Astrocyte (in vitro differentiated cells and primary cell): ENCODE measurements at regions not wholly inside any gene's neighbourhood (a gene's known extent, or its start where the extent isn't known, plus 50 kb on each side); places are given as distances from the start of the nearest gene placed in this dataset.

Experiments
- DNase-seq: peaks from one replicate; pipeline ENCODE4 v3.0.0-alpha.2; 2010; ENCODE audit warnings: low read depth
- FAIRE-seq: peaks from 2 replicates; lab custom pipeline; 2011; peaks lifted over from hg19 to GRCh38; lab: Jason Lieb, UNC
- H2AFZ ChIP-seq: 2 replicates; pipeline ENCODE4 v1.6.0; 2012; ENCODE audit warnings: low read depth, low read length, inconsistent platforms
- H3K27ac ChIP-seq: 2 replicates; pipeline ENCODE4 v1.5.1; 2011; ENCODE audit warnings: low read depth, low read length, inconsistent platforms
- H3K27me3 ChIP-seq: 2 replicates; pipeline ENCODE4 v1.6.0; 2011; ENCODE audit warnings: low read length, inconsistent platforms; ENCODE audit not compliant: insufficient read depth
- H3K36me3 ChIP-seq: 2 replicates; pipeline ENCODE4 v1.5.1; 2011; ENCODE audit warnings: low read length, inconsistent platforms; ENCODE audit not compliant: insufficient read depth
- H3K4me1 ChIP-seq: 2 replicates; pipeline ENCODE4 v1.5.1; 2011; ENCODE audit warnings: low read length, inconsistent platforms; ENCODE audit not compliant: insufficient read depth
- H3K4me2 ChIP-seq: 2 replicates; pipeline ENCODE4 v1.6.0; 2012; ENCODE audit warnings: low read length, inconsistent platforms
- H3K4me3 ChIP-seq: 2 replicates; pipeline ENCODE4 v1.5.1; 2011; ENCODE audit warnings: low read depth, mild to moderate bottlenecking, low read length, inconsistent platforms; ENCODE audit not compliant: insufficient read depth
- H3K79me2 ChIP-seq: 2 replicates; pipeline ENCODE4 v1.6.0; 2012; ENCODE audit warnings: mild to moderate bottlenecking, low read length, inconsistent platforms; ENCODE audit not compliant: insufficient read depth
- H3K9ac ChIP-seq: 2 replicates; pipeline ENCODE4 v1.6.0; 2012; ENCODE audit warnings: mild to moderate bottlenecking, low read length, inconsistent platforms
- H3K9me3 ChIP-seq: 2 replicates; pipeline ENCODE4 v1.5.1; 2012; ENCODE audit warnings: low read depth, mild to moderate bottlenecking, low read length, inconsistent platforms; ENCODE audit not compliant: insufficient read depth
- H4K20me1 ChIP-seq: 2 replicates; pipeline ENCODE4 v1.6.0; 2012; ENCODE audit warnings: low read length, inconsistent platforms; ENCODE audit not compliant: insufficient read depth
- H3K27ac Mint-ChIP-seq: one replicate; pipeline ENCODE4 v1.8.0; 2021; ENCODE audit warnings: mild to moderate bottlenecking, mixed read lengths; ENCODE audit not compliant: unreplicated experiment
- H3K27me3 Mint-ChIP-seq: one replicate; pipeline ENCODE4 v1.8.0; 2021; ENCODE audit warnings: low read depth, mixed read lengths; ENCODE audit not compliant: unreplicated experiment
- H3K36me3 Mint-ChIP-seq: one replicate; pipeline ENCODE4 v1.8.0; 2021; ENCODE audit warnings: low read depth, mixed read lengths; ENCODE audit not compliant: unreplicated experiment
- H3K4me1 Mint-ChIP-seq: one replicate; pipeline ENCODE4 v1.8.0; 2021; ENCODE audit warnings: low read depth, mixed read lengths; ENCODE audit not compliant: unreplicated experiment
- H3K4me3 Mint-ChIP-seq: one replicate; pipeline ENCODE4 v1.8.0; 2021; ENCODE audit warnings: mild to moderate bottlenecking, moderate library complexity, mixed read lengths; ENCODE audit not compliant: unreplicated experiment
- H3K9me3 Mint-ChIP-seq: one replicate; pipeline ENCODE4 v1.8.0; 2021; ENCODE audit warnings: mild to moderate bottlenecking, mixed read lengths; ENCODE audit not compliant: unreplicated experiment
- EZH2 ChIP-seq: IDR thresholded peaks from 2 replicates; pipeline ENCODE4 v1.6.1; 2012; ENCODE audit warnings: mild to moderate bottlenecking, low read length, inconsistent platforms; ENCODE audit not compliant: insufficient read depth
- TF ChIP-seq, protein P1 (sequence below): IDR thresholded peaks from 2 replicates; pipeline ENCODE4 v1.5.1; 2011; ENCODE audit warnings: low read depth, mild to moderate bottlenecking, inconsistent platforms, low read length, moderate library complexity; ENCODE audit not compliant: insufficient read depth

DNA sequence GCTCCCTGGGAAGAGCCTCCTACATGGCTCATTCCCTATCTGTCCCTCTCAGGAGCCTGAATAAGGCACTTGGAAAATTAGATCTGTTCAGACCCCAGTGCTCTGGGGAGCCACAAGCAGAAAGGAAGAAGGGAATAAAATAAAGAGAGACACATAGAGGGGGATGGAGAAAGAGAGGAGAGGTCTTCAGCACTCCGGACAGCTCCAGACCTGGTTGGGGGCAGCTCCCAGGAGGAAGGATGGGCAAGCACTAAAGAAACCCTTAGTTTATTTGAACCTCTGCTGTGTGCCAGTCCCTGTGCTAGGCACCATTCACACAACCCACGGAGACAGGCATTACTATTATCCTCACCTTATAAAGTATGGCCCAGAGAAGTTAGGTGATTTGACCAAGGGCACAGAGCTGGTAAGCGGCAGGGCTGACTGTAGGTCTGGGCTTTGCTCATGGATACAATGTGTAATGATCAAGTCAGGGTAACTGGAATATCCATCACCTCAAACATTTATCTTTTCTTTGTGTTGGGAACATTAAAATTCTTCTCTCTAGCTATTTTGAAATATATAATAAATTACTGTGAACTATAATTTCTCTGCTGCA is 53.7 kb upstream of the LRRC32 start:
- H3K36me3 Mint-ChIP-seq: no peaks in the 10 kb centered on the region
- no peaks in the 10 kb centered on the region for H3K9me3 Mint-ChIP-seq
- H3K36me3 ChIP-seq: no peaks in the 10 kb centered on the region
- H3K79me2 ChIP-seq: no peaks in the 10 kb centered on the region
- no peak overlapping the region for H3K27ac Mint-ChIP-seq
- no peak overlapping the region for H3K4me3 Mint-ChIP-seq
- no peak overlapping the region for H3K4me2 ChIP-seq
- H3K9me3 ChIP-seq: no peaks in the 10 kb centered on the region
- H3K4me3 ChIP-seq: no peak overlapping the region
- no peaks in the 10 kb centered on the region for H3K4me1 ChIP-seq
- DNase-seq (no peak), FAIRE-seq (no peak)
- peaks cover 51% of the 10 kb centered on the region for H3K27me3 ChIP-seq
- H2AFZ ChIP-seq: no peak overlapping the region
- no peak for TF ChIP-seq EZH2
- TF ChIP-seq, protein P1, sequence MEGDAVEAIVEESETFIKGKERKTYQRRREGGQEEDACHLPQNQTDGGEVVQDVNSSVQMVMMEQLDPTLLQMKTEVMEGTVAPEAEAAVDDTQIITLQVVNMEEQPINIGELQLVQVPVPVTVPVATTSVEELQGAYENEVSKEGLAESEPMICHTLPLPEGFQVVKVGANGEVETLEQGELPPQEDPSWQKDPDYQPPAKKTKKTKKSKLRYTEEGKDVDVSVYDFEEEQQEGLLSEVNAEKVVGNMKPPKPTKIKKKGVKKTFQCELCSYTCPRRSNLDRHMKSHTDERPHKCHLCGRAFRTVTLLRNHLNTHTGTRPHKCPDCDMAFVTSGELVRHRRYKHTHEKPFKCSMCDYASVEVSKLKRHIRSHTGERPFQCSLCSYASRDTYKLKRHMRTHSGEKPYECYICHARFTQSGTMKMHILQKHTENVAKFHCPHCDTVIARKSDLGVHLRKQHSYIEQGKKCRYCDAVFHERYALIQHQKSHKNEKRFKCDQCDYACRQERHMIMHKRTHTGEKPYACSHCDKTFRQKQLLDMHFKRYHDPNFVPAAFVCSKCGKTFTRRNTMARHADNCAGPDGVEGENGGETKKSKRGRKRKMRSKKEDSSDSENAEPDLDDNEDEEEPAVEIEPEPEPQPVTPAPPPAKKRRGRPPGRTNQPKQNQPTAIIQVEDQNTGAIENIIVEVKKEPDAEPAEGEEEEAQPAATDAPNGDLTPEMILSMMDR: no peak
- H3K4me1 Mint-ChIP-seq: peaks cover 2% of the 10 kb centered on the region
- no peaks in the 10 kb centered on the region for H4K20me1 ChIP-seq
- no peak overlapping the region for H3K27ac ChIP-seq
- peaks cover 57% of the 10 kb centered on the region for H3K27me3 Mint-ChIP-seq
- no peak overlapping the region for H3K9ac ChIP-seq

DNA sequence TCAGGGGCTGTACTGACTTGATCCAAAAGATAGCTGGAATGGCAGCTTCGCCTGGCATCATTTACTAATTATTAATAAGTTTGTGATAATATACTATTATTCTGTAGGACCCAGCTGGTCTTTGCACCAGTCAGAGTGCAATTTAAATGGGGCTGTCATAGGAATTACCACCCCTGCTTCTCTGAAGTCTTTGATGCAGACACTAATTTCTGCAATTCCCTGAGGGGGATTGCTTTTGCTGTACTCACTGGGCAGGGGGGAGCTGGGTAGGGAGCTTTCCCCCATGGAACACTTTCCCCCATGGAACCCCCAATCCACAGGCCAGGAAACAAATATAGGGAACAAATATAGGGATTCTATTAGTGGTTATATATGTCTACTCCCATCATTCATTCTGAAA is 54.9 kb upstream of the TSKU start:
- Mint-ChIP-seq H3K9me3 (no peaks in the 10 kb centered on the region), H3K4me1 (no peaks in the 10 kb centered on the region), H3K27me3 (peaks cover 69% of the 10 kb centered on the region), H3K4me3 (no peak overlapping the region), H3K36me3 (peaks cover 3% of the 10 kb centered on the region), H3K27ac (no peak overlapping the region)
- H3K4me2 ChIP-seq: no peak overlapping the region
- H3K4me3 ChIP-seq: no peak overlapping the region
- FAIRE-seq (no peak), DNase-seq (no peak)
- no peak overlapping the region for H2AFZ ChIP-seq
- no peaks in the 10 kb centered on the region for H3K36me3 ChIP-seq
- H3K27ac ChIP-seq: no peak overlapping the region
- H3K9ac ChIP-seq: no peak overlapping the region
- H3K4me1 ChIP-seq: no peaks in the 10 kb centered on the region
- no peaks in the 10 kb centered on the region for H3K9me3 ChIP-seq
- no peaks in the 10 kb centered on the region for H4K20me1 ChIP-seq
- peaks cover 50% of the 10 kb centered on the region for H3K27me3 ChIP-seq
- TF ChIP-seq, protein P1: no peak
- no peak for TF ChIP-seq EZH2
- H3K79me2 ChIP-seq: no peaks in the 10 kb centered on the region

DNA sequence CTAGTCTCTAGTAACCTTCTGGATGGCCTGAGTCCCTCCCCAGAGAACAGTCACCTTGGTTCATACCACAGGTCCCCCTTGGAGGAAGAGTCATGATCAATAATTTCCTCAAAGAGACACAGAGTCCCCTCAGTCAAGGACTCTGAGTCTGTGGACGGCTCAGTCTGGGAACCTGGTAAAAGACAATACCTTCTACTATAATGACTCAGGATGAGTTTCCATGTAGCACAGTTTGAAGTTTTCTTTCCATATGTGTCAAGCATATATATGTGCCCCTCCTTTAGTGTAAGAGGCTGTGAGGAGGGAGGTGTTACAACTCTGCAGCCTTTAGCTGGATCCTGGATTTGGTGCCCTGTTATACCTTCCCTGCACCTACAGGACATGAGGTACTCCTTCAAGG is 54.4 kb upstream of the TSKU start:
- Mint-ChIP-seq H3K27me3 (peaks cover 64% of the 10 kb centered on the region), H3K36me3 (peaks cover 3% of the 10 kb centered on the region), H3K9me3 (no peaks in the 10 kb centered on the region), H3K4me1 (no peaks in the 10 kb centered on the region), H3K4me3 (no peak overlapping the region), H3K27ac (no peak overlapping the region)
- no peak overlapping the region for H3K27ac ChIP-seq
- H4K20me1 ChIP-seq: no peaks in the 10 kb centered on the region
- H3K79me2 ChIP-seq: no peaks in the 10 kb centered on the region
- no peak overlapping the region for H3K4me2 ChIP-seq
- TF ChIP-seq, protein P1: no peak
- TF ChIP-seq EZH2: no peak
- peaks cover 45% of the 10 kb centered on the region for H3K27me3 ChIP-seq
- H3K36me3 ChIP-seq: no peaks in the 10 kb centered on the region
- no peaks in the 10 kb centered on the region for H3K4me1 ChIP-seq
- FAIRE-seq (no peak), DNase-seq (no peak)
- no peak overlapping the region for H3K9ac ChIP-seq
- no peak overlapping the region for H3K4me3 ChIP-seq
- H3K9me3 ChIP-seq: no peaks in the 10 kb centered on the region
- no peak overlapping the region for H2AFZ ChIP-seq
